GM18508 (cell line): ENCODE measurements at regions not wholly inside any gene's neighbourhood (a gene's known extent, or its start where the extent isn't known, plus 50 kb on each side); places are given as distances from the start of the nearest gene placed in this dataset.
"Not testable (repeated sequence)": the region's sequence is repeated elsewhere in the genome, so short reads cannot be mapped to it uniquely, and the experiment has no call there.

ENCODE experiments used
- ATAC-seq: cut with Tn5 transposase; IDR thresholded peaks from one replicate; pipeline ENCODE4 v1.9.1; 2021; ENCODE audit warnings: moderate number of reproducible peaks; ENCODE audit not compliant: insufficient read depth, unreplicated experiment

GRCh38 chr3:39558775-39559306 is 91.4 kb downstream of the MOBP start:
- no peak for ATAC-seq

- no peak for ATAC-seq
Measured at GRCh38 chr3:39559543-39559942, 92.1 kb downstream of the MOBP start.

- ATAC-seq = no peak
Measured at GRCh38 chr3:39568508-39568907, 101.0 kb downstream of the MOBP start.

GRCh38 chr3:39569095-39569494 is 101.6 kb downstream of the MOBP start:
- no peak for ATAC-seq

GRCh38 chr3:39573392-39573791 is 105.9 kb downstream of the MOBP start:
- ATAC-seq = no peak

GRCh38 chr3:39577541-39577940 is 110.1 kb downstream of the MOBP start:
- no peak for ATAC-seq

GRCh38 chr3:39586215-39586614 is 118.7 kb downstream of the MOBP start:
- not testable (repeated sequence) for ATAC-seq

- no peak for ATAC-seq
Measured at GRCh38 chr3:39587113-39587512, 119.6 kb downstream of the MOBP start.

GRCh38 chr3:39590806-39591205 is 123.3 kb downstream of the MOBP start:
- ATAC-seq = no peak

GRCh38 chr3:39592311-39593050 is 125.0 kb downstream of the MOBP start:
- no peak for ATAC-seq

- no peak for ATAC-seq
Measured at GRCh38 chr3:39593341-39593740, 125.9 kb downstream of the MOBP start.

GRCh38 chr3:39601241-39601640 is 133.8 kb downstream of the MOBP start:
- no peak for ATAC-seq

- no peak for ATAC-seq
Measured at GRCh38 chr3:39605837-39606236, 138.4 kb downstream of the MOBP start.

- no peak for ATAC-seq
Measured at GRCh38 chr3:39626198-39626597, 158.7 kb downstream of the MOBP start.

- no peak for ATAC-seq
Measured at GRCh38 chr3:39631136-39631535, 163.7 kb downstream of the MOBP start.

- no peak for ATAC-seq
Measured at GRCh38 chr3:39637807-39638206, 170.3 kb downstream of the MOBP start.

GRCh38 chr3:39638301-39638700 is 170.8 kb downstream of the MOBP start:
- no peak for ATAC-seq

- ATAC-seq = no peak
Measured at GRCh38 chr3:39639344-39640236, 169.8 kb upstream of the MYRIP start.

GRCh38 chr3:39641274-39641673 is 168.1 kb upstream of the MYRIP start:
- no peak for ATAC-seq

GRCh38 chr3:39644176-39644575 is 165.2 kb upstream of the MYRIP start:
- no peak for ATAC-seq

- not testable (repeated sequence) for ATAC-seq
Measured at GRCh38 chr3:39651256-39651655, 158.2 kb upstream of the MYRIP start.
